ENCODE measurements at regions not wholly inside any gene's neighbourhood (a gene's known extent, or its start where the extent isn't known, plus 50 kb on each side); places are given as distances from the start of the nearest gene placed in this dataset.
"Not testable (repeated sequence)": the region's sequence is repeated elsewhere in the genome, so short reads cannot be mapped to it uniquely, and the experiment has no call there.

- DNase-seq = no peak
These were observed 81.5 kb upstream of the ZFHX3 start for GRCh38 chr16:73129455-73129854.

DNA sequence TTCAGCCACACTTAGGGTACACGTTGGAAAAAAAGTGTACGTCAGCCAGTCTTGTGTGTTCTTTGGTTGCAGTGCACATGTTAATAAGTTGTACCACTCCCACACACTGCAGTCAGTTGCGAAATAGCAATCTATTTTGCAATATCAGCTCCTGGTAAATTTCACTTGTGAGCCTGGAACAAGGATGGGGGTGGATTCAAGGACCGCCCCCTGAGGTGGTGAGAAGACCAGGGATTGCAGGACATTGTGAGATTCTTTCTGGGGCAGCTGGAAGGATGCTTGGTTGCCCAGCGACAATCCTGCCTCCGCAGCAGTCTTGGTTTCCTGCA is 78.6 kb upstream of the ZFHX3 start:
- DNase-seq = no peak

GRCh38 chr16:73125850-73126524 is 78.1 kb upstream of the ZFHX3 start:
- DNase-seq = no peak

DNA sequence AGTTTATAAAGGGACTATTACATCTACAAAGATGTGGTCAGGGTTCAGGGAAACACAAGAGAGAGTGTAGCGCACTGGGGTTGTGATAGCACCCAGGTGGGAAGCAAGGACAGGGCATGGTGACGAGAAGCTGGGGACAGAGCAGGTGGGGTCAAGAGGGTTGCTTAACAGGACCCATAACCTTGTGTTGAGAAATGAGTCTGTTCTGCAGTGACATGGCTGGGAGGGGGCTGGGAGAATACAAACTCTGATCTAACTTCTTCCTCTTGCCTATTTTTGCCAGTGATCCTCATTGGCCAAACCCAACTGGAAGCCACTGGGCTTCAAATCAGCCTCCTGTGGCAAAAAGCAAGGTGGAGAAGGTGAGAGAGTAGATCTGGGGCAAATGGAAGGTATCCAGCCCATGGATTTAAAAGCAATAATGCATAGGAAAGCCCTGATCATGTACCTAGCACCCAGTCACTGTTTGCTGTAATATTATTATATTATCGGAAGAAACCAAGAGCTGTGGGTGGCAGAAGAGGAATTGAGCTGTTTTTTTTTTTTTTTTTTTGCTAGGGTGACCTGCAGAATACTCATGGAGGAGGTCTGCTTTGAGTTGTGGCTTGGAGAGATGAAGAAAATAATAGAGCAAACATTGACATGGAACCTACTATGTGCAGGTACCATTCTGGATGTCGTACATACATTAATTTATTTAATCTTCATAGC is 76.9 kb upstream of the ZFHX3 start:
- DNase-seq = no peak

GRCh38 chr16:73124097-73124652 is 76.2 kb upstream of the ZFHX3 start:
- no peak for DNase-seq

GRCh38 chr16:73122604-73123391 is 74.9 kb upstream of the ZFHX3 start:
- no peak for DNase-seq

GRCh38 chr16:73116576-73116975 is 68.6 kb upstream of the ZFHX3 start:
- DNase-seq = no peak

- DNase-seq = no peak
These were observed 65.4 kb upstream of the ZFHX3 start for GRCh38 chr16:73113336-73113735.

GRCh38 chr16:73108195-73108963 is 60.5 kb upstream of the ZFHX3 start:
- no peak for DNase-seq

DNA sequence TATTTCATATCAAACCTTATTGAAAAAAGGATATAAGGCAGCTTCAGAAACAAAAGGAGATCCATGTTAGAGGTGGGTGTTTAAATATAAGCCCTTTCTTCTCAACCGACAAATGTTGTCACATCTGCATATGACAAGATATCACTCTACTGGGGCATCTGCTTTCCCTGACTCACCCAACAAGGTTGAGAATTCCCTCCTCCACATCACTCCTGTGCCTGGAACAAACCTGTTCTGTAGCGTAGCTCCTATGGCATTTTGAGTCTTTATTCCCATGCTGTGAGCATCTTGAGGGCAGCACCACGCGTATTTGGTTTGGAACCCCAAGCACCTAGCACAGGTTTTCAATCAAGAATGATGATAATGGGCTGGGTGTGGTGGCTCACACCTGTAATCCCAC is 59.4 kb upstream of the ZFHX3 start:
- DNase-seq = no peak

GRCh38 chr16:73106329-73107034 is 58.6 kb upstream of the ZFHX3 start:
- DNase-seq = no peak

DNA sequence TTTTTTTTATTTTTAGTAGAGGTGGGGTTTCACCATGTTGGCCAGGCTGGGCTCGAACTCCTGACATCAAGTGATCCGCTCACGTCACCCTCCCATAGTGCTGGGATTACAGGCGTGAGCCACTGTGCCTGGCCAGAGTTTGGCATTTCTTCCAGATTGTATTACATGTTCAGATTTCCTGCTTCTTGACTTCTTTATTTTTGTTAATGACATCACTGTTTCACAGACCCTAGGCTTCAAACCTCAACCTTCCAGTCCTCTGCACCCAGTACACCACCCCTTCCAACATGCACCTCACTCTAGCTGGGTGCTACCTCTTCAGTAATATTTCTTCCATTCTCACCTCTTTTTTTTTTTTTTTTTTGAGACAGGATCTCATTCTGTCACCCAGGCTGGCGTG is 53.6 kb upstream of the ZFHX3 start:
- no peak for DNase-seq

GRCh38 chr16:73099601-73100000 is 51.7 kb upstream of the ZFHX3 start:
- not testable (repeated sequence) for DNase-seq
